Inflammatory macrophage treated with lipopolysaccharide for 1 hour (primary cell): ENCODE measurements at regions not wholly inside any gene's neighbourhood (a gene's known extent, or its start where the extent isn't known, plus 50 kb on each side); places are given as distances from the start of the nearest gene placed in this dataset.

ENCODE experiments used
- DNase-seq, 2 donors: peaks; one replicate each; pipeline ENCODE4 v3.0.0-alpha.2; 2020 to 2022

DNA sequence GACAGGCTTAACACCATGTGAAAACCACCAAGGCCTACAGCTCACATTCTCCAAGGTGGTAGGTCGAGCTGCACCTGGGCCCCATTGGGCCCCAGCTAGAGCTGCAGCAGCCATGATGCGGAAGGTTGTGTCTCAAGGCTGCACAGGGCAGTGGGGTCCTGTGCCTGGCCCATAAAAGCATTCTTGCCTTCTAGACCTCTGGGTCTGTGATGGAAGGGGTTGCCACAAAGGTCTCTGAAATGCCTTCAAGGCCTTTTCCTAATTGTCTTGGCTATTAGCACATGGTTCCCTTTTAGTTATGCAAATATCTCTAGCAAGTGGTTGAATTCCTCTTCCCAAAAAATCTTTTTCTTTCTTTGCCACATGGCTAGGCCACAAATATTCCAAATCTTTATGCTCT is 52.5 kb upstream of the C11orf58 start:
- no peak for DNase-seq

DNA sequence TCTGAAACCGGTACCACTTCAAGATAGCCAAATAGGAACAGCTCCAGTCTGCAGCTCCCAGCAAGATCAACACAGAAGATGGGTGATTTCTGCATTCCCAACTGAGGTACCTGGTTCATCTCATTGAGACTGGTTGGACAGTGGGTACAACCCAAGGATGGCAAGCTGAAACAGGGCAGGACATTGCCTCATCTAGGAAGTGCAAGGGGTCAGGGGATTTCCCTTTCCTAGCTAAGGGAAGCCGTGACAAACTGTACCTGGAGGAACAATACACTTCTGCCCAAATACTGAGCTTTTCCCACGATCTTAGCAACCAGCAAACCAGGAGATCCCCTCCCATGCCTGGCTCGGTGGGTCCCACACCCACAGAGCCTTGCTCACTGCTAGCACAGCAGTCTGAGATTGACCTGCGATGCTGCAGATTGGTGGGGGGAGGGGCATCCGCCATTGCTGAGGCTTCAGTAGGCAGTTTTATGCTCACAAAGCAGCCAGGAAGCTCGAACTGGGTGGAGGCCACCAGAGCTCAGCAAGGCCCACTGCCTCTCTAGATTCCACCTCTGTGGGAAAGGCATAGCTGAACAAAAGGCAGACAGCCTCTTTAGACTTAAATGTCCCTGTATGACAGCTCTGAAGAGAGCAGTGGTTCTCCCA is 59.9 kb upstream of the C11orf58 start:
- DNase-seq = no peak

DNA sequence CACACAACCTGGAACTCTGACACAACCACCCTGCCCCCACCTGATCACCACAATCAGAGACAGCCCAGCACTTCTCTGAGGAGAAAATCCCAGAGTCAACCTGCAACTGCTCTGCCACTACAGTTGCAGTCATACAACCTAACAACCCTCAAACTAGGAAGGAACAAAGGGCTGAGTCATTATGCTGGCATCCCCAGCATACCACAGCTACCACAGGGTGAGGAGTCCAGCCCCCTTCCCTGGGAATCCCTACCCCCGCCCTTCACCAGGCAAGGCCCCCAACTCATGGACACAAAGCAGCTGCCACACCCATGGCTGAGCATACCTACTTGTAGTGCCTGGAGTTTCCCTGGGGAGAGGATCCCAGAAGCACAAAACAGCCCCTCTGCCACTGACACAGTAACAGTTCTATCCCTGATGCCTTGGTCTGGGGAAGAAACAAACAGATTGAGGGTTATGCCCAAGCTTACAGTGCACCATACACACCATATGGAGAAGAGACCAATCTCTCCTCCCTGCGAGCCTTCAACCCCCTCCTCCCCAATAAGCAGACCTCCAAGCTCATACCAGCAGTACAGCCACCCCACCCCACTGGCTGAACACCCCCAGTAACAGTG is 68.5 kb upstream of the C11orf58 start:
- no peak for DNase-seq

DNA sequence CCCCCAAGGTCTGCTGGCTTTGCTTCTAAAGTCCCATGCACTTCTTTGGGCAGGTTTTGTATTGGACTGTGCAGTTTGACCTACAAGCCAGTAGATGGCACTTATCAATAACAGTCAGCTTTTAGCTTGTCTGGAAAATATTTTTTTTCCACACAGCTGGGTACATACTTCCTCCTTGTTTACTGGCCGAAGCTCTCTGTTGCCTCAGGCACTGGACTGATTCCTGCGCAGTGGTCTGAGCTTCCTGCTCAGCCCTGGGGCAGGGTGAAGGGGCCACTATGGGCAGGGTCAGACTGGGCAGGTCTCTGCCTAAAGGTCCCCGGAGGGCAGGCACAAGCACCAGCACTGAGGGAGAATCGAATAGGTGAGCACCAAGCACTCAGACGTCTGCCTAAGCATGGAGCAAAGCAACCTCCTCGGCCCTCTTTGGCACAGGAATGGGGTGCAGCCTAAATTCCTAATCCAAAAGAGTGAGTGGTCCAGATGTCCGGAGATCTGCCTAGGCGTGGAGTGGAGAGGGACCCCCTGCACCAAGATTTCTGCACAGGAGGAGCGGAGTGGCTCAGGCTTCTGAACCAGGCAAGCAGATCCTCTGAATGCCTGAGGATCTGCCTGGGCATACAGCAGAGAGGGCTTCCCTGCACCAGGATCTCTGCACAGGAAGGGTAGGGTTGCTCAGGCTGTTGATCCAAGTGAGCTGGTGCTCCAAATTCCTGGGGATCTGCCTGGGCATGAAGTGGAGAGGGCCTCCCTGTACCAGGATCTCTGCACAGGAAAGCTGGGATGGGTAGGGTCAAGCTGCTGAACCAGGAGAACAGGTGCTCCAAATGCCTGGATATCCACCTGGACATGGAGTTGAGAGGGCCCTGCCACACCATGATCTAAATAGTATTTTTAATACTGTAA is 105.9 kb upstream of the C11orf58 start:
- DNase-seq = peak; percentile 8 to 12

DNA sequence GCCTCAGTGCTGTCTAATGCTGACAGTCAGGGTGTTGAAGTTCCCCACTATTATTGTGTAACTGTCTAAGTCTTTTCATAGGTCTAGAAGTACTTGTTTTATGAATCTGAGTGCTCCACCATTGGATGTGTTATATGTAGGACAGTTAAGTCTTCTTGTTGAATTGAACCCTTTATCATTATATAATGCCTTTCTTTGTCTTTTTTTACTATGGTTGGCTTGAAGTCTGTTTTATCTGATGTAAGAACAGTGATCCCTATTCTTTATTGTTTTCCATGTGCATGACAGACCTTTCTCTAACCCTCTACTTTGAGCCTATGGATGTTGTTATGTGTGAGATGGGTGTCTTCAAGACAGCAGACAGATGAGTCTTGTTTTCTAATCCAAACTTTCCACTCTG is 107.8 kb upstream of the C11orf58 start:
- no peak for DNase-seq

DNA sequence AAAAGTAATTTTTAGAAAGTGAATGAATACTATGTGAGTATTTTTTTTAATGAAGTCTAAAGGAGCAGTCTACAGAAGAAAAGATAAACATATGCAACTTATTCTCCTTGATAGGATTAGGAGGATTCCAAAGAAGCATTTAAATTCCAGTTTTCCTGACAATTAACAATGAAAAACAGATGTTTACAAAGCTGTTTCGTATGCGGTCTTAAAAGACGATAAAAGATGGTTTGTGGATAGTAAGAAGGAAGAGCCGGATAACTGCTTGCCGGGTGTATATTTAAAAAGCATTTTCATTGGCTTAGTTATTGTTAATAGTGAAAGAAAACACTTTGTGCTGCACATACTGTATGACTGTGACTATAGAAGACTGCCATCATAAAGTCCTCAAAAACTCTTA is 120.0 kb upstream of the C11orf58 start:
- no peak for DNase-seq

DNA sequence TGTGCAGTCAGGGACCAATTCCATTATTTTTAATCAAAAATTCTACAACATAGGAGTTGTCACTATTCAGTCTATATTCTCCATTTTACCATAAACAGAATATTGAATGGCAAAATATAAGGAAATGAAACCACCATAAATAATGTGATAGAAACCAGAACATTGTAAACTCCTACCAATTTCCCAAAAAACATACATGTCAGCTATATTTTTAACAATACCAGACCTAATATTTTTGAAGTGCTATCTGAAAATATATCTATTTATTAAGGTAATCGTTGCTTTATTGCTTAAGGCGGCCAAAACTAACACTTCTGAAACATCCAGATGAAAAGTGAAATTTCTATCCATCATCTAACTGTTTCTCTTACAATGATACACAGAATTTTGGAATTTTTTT is 123.0 kb upstream of the C11orf58 start:
- DNase-seq = no peak

DNA sequence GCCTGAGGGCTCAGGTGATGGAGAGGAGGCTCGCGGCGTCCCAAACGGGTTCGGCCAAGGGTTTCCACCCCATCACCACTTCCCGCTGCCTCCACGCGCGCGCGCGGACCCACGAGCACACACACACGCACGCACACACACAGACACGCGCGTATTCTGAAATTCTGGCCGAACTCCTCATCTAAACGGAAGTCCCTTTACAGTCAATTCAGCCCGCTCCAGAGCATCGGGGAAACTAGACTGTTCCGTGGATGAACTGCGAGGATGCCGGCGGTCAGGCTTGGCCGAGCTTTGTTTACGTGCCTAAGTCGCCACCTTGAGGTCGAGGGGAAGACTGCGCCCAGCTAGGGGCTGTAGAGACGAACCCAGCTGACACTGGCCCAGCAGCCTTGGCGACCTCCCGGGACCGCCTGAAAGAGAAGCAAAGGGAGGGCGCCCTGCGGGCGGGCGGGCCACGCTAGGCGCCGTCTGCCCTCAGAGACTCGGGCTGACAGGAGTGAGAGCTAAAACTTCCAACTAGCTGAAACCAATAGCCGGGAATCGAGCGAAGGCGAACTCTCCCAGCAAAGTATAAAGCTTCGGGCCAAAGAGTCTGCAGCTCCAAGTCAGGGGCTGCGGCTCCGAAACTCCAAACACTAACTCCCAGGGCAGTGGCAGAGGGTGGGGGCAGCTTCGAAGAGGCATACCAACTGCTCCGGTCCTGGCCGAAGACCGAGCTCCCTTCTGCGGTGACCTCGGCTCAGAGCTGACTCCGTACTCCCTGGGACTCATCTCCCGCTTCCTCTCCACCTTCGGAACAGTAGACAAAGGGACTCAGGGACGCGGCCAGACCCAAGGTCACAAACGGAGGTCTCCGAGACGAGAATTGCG is 124.7 kb upstream of the C11orf58 start:
- peak; percentile 62 to 83 for DNase-seq

DNA sequence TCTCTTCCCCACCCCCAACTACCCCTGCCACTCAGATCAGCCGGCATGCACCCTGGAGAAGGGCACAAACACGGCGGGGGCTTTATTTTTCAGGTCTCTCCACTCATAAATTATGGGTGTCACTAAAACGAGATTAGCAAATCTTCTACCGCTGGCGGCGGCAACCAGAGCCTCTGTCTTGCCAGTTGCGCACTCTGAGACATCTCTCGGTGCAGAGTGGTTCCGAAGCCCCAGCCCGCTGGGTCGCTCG is 125.3 kb upstream of the C11orf58 start:
- no peak for DNase-seq

DNA sequence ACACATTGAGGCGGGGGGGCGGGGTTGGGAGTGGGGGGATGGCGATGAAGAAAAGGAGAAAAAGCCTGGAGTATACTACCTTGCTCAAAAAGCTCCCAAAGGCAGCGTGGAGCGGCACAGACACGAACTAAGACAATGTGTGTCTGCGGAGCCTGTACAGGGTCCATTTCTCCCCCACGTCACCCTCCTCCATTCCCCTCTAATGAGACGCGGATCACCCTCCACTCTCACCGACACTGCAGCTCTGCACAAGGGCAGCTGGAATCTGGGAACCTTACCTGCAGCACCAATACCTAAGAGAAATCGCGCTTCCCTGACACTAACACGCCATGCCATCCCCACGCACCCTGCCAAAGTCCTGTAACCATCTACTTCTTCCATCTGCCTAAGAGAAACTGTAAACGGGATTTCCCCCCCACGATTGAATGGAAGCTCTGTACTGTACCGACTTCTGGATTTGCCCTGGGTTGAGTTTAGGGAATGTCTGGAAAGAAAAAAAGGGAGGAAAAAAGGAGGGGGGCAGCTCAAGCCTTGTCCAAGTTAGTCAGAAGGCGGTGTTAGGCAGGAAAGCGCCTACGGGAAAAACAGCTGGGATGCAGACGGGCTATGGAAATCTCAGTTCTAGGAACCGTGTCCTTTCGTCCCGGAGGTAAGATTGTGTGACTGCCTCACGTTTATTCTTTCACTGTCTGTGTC is 125.7 kb upstream of the C11orf58 start:
- DNase-seq = no peak

DNA sequence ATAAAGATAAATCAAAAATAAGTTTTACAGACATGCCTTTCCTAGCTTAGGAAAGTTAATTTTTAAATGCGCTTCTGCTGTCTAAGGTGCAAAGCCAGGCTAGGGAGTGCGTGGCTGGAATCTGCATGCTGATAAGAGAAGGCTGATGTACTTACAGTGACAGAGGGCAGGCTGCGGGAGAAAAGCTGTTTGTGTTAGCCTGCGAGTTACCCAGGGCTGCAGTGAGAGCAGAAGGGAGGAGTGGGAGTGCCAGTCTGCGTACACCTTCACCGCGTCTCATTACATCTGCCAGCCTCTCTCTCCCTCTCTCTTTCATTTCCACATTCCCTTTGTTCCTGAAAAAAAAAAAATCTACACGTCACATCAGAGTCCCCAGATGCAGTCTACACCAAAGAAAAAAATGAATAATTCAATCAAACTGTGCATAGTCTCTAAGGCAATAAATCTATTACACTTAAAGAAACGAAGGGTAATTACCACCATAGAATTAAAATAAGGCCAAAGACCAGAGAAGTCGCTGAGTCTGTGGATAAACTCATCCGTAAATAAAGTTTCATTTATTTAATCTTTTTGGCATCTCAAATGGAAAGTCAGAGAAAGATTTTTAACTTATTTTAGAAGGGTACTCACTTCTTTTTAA is 126.4 kb upstream of the C11orf58 start:
- DNase-seq = no peak

DNA sequence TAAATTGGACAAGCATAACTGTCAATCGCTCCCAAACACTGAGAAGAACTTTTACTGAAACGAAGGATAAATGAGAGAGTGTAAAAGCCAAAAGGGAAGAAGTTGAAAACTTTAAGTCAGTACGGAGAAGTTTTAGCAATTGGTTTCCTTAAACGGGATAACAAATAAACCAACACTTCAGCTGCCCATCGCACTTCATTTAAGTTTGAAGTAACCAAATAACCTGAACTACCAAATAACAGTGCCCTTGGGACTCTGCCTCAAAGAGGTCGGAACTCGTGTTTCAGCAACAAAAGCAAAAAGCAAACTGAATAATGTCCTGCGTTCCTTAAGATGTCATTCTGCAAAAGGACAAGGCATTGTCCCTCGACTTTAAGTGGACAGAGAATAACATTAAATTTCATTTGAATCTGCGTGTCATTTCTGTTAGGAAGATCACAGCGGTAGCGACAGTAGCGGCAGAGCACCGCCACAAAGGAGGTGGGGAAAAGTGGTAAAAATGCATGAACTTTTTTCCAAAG is 127.0 kb upstream of the C11orf58 start:
- no peak for DNase-seq

DNA sequence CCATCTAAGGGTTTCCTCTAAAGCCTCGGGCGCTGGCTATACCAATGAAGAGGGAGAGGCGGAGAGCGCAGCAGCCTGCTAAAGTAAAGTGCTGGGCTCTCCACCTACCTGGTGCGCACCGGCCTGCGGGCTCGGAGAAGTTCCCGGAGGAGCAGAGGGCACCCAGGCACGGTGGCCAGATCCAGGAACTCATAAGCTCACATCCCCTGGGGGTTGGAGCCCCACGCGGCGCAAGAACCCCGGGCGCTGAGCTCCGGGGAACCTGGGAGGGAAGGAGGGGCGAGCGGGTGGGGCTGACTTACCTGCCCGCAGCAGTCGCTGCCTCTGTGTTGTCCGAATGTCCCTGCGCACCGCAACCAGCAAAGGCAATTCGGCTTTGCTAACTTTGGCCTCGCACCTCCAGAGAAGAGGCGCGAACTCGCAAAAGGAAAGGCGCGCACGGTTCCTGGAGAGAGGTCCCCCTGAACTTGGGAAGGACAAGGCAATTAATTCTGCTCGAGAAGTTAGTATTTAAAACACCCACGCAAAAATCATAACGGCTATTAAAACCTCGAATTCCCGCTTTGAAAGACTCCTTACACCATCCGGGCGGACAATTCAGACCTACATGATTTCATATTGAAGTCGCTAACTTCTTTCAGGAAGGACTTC is 127.6 kb upstream of the C11orf58 start:
- DNase-seq = no peak

DNA sequence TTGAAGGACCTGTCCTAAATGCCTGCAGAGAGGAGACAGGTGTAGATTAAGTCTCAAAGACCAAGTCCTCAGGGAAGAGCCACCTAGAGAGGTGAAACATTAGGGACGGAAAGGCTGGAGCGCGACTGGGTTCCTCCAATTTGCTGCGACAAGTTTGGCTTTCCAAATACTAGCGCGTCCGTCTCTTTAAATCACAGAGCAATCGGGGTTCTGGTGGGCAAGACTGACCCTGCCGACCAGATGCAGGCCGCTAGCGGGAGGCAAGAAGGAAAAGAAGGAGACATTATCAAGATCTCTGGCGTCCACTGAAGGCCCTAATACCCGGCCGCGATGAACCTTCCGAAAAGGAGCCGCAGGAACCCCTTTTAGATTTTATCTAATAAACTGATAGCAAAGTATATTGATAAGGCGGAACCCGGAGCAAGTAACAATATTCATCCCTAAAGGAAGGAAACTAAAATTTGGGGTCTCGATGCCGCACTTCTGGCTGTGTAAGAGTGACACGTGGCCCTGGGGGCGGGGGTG is 128.2 kb upstream of the C11orf58 start:
- no peak for DNase-seq

DNA sequence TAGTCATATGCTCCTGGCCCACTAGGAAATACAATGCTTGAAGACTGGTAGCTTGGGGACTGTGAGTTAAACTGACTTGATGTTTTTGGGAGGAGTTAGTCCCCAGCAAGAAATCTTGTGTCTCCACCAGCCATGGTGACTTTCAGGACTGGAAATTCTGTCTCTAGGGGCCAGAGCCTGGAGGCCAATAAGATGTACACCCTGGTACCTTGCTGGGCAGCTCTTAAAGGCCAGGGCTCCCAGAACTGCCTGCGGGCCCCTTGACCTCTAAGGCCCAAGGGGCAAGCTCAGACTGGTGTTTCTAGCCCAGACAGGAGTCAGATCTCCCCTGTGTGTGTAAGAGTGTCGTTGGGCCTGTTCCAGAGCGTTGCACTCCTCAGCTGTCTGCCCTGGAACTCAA is 128.7 kb upstream of the C11orf58 start:
- no peak for DNase-seq

DNA sequence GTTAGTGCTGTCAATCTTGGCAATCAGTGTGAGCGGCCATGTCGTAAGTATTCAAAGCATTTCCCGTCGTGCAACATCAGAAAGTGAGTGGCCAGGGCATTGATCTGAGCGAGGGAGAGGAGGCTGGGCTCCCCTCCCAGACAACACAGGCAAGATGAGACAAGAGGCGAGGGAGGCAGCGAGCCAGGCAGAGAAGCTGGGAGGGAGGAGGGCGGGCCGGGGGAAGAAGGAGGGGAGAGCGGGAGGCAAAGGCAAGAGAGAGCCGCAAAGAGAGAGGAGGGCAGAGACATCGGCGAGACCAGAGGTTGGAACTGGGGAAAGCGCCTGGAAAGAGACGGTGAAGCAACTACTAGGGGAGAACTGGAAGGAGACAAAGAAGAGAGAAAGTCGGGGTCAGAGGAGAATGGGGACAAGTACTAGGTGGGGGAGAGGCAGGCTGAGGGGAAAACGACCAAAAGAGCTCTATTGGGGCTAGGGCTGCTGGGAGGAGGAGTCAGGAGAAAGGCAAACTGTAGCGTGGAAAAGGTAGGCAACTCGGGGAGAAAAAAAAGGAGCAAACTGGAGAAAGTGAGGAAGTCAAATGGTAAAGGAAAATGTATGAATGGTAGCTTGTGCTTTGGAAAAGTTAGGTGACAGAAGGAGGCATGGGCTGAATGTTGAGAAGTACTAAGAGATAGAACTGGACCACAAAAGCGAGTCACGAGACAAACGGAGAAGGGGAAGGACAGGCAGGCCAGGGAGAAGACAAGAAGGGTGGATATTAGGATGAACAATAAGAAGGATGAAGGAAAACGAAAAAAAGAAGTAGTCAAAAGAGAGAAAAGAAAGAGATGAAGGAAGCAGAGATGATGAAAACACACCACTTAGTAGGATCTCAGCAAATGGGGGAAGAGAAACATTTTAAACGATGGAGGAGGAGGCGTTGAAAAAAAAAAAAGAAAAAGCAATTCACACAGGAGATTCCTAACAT is 130.5 kb upstream of the C11orf58 start:
- DNase-seq = no peak

DNA sequence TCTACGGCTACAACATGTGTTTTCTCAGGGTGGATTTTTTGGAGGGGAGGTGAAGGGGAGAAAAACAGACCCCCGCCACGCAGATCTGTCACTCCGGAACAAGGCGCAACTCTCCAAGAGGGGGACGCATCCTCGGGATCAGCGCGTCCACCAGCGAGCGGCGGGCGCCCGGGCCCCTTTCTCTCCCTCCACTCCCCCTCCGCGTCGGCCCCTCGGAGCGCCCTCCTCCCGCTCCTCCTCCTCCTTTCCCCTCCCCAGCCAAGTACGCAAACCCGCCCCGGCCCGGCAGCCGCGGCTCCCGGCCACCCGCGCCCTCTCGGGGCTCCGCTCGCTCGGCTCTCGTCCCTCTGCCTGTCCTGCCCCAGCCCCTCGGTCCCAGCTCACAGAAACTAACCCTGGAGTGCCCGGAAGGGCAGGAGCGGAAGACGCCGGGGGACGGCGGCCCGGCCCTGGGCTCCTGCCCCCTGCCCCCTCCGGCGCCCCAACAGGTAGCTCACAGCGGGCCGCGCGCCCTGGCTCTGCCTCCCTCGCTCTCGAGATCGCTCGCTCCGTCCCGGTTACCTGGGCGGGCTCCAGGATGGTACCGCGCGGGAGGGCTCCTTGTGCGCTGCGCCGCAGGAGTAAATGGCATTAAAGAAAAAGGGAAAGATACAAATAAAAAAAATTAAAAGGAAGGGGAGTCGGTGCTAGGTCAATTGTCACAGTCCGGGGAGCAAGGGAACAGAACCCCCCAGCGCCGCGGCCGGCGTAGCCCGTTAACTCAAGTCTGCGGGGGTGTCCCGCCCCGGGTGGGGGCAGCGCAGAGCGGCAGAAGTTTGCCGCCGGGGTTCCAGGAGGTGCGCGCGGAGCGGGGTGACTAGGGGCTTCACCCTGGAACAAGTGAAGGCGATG is 131.4 kb upstream of the C11orf58 start:
- DNase-seq = no peak

DNA sequence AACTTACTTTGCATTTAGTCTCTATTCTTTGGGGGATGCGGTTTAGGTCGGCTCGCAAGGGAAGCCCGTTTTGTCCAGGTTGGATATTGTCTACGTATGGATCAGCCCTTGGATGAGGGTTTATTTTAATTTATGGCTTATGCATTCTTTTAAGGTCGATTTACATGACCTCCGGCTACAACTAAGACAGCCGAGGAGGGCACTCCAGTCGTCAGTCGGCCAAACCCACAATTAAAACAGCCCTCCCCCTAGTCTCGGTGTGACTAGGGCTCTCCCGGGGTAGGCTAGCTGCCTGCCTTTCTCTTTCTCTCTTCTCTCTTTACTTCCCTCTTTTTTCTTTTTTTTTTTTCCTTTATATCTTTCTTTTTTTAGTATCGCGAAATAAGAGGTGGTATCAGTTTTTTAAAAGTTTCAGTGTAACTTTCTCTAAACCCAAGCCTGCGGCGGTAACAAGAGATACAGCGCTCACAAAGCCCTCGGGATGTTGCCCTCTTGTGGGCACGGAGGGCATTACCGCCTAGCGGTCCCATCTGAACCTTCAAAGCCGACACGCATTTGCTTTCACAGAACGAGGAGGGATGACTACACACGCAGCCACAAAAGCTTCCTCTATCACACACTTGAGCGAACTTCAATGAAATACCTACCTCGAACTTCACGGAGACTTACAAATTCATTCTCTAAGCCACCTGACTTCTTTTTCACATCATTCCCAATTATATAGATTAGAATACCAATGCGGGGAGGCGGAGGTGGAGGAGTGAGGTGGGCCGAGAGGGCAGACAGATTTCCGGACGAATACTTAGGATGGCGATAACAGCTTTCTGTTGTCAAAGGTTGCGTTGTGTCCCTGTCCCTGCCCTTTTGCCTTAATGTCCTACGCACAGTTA is 132.3 kb upstream of the C11orf58 start:
- peak; percentile 77 to 93 for DNase-seq
